Fibroblast of villous mesenchyme (primary cell): ENCODE measurements at regions not wholly inside any gene's neighbourhood (a gene's known extent, or its start where the extent isn't known, plus 50 kb on each side); places are given as distances from the start of the nearest gene placed in this dataset.

Experiments used
- DNase-seq: peaks from one replicate; pipeline ENCODE4 v3.0.0-alpha.2; 2010; ENCODE audit warnings: low read depth
- H3K4me3 ChIP-seq: 2 replicates; pipeline ENCODE4 v1.5.1; 2011; ENCODE audit warnings: low read depth, mild to moderate bottlenecking, low read length
- TF ChIP-seq, protein P1 (sequence below): IDR thresholded peaks from 2 replicates; pipeline ENCODE4 v1.5.1; 2012; ENCODE audit warnings: low read depth, mild to moderate bottlenecking, low read length; ENCODE audit not compliant: insufficient read depth

DNA sequence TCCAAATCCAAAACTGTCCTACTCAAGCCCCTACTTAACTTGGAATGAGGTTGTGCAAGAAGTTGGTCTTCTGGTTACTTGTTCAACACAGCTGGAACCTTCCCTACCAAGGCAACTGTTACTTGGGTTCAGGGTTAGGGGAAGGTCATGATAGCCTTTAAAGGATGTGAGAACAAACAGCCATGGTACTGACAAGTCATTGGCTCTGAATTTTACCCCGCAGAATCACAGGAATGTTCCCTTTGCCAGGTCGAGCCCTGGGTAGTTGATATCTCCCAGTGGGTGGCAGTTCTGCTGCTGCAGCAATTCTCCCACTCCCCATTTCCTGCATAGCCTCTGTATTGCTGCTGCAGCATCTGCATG, 396.1 kb upstream of the MPDZ start:
- TF ChIP-seq, protein P1, sequence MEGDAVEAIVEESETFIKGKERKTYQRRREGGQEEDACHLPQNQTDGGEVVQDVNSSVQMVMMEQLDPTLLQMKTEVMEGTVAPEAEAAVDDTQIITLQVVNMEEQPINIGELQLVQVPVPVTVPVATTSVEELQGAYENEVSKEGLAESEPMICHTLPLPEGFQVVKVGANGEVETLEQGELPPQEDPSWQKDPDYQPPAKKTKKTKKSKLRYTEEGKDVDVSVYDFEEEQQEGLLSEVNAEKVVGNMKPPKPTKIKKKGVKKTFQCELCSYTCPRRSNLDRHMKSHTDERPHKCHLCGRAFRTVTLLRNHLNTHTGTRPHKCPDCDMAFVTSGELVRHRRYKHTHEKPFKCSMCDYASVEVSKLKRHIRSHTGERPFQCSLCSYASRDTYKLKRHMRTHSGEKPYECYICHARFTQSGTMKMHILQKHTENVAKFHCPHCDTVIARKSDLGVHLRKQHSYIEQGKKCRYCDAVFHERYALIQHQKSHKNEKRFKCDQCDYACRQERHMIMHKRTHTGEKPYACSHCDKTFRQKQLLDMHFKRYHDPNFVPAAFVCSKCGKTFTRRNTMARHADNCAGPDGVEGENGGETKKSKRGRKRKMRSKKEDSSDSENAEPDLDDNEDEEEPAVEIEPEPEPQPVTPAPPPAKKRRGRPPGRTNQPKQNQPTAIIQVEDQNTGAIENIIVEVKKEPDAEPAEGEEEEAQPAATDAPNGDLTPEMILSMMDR = no peak
- no peak overlapping the region for H3K4me3 ChIP-seq
- no peak for DNase-seq

DNA sequence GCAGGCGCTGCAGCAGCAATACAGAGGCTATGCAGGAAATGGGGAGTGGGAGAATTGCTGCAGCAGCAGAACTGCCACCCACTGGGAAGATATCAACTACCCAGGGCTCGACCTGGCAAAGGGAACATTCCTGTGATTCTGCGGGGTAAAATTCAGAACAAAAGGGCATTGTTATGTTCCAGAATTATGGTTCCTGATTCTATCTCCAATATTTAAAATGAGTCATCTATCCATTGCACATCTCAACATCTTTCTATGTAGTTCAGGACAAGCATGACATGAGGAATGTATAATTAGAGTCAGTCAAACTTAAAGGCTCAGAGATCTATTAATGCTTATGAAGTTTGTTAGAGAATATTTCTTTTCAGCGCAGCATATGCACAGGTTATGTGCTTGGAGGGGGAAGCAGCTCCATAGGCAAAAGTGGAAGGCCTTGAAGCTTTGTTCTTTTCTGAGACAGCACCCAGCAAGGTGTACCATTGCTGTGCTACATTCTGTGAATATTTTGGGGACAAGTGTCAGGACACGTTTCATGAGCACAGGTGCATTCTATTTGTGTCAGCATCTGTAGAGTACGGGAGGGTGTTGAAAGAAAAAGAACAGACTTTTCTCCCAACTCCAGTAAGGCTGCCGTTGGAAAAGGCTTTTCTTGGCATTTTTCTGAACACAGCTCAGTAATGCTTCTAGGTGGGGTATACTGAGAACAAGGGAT, 395.6 kb upstream of the MPDZ start:
- DNase-seq = no peak
- H3K4me3 ChIP-seq = no peak overlapping the region
- TF ChIP-seq, protein P1 = no peak

DNA sequence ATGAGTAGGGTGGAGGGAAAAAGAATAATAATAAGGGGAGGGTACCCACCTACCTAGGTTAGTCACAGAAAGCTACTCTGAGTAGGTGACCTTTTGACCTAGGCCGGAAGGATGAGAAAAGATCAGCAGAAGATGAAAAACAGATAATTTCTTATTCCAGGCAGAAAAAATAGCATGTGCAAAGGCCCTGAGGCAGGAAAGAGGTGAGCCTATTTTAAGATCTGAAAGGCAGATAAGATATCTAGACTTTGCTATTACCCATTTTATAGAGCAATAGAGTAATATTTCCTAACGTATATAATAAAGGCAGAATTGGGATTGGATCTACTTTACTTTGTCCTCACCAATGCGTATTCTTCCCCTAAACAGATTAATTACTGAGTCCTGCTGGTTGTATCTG, 393.9 kb upstream of the MPDZ start:
- TF ChIP-seq, protein P1 = no peak
- H3K4me3 ChIP-seq = no peak overlapping the region
- no peak for DNase-seq

DNA sequence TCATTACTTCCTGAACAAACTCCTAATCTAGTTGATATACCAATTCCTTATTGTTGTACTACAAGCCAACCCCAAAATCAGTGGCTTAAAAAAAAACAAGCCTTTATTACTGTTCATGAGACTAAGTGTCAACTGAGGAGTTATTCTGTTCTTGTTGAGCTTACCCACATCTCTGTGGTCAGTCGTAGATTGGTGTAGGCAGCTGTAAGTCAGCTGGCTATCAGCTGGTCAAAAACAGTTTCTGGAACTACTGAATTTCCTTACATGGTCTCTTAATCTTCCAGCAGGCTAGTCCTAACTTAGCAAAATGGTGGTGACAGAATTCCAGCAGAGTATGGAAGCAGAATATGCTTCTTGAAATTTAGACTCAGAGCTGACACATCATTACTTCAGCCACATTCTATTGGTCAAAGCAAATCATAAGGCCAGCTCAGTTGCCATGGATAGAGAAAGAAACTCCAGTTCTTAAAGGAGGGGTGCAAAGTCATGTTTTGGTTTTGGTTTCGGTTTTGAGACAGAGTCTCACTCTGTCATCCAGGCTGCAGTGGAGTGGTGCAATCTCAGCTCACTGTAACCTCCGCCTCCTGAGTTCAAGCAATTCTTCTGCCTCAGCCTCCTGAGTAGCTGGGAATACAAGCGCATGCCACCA, 386.1 kb upstream of the MPDZ start:
- TF ChIP-seq, protein P1 = no peak
- H3K4me3 ChIP-seq = peak overlapping the region; percentile 27

DNA sequence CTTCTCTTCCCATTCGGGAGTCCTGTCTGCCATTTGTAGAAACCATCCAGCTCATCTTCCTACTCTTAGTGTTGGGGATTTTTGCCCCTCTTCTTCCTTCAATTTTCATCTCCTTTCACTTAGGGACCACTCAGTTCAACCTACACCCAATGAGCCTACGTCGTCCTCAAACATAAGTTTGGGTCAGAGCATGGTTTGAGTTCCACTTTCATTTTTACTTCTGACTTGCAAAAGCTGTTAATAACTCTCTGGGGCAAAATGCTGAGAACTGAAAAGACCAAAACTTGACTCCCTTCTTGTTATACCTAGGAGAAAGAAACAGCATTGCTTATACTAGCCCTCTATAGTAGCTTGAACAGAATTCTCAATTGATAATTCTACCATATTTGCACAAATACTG, 381.5 kb upstream of the MPDZ start:
- TF ChIP-seq, protein P1 = no peak
- H3K4me3 ChIP-seq = peak overlapping the region; percentile 7
- no peak for DNase-seq

More for the DNA sequence above, 386.1 kb upstream of the MPDZ start:
- DNase-seq = peak; percentile 70

DNA sequence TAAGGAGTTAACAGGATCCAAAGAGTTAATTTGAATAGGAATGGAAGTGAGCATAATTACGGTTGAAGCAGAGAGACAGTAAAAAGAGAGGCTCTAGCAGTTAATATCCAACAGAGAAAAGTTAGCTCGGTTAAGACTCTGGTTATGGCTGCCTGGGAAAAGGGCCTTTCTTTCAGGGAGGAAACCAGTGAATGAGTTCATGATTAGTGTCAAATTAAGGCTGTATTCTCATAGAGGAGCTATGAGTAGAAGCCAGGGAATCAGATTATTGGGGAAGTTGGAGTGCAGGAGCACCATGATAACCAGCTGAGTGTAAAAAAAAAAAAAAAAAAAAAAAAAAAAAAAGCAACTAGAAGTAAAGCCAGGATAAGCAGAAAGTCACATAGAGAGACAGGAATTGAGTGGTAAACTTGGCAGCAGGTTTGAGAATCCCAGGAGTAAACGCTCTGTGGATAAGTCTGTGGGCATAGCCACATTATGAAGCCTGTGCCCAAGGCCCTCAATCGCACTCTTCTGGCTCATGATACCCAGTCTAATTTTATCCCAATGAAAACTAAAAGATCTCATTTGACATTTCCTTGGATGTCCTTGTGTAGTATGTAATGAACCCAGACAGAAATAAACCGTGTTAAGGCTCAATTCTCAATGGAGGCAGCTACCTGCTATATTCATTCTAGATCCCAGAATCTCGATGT, 372.6 kb upstream of the MPDZ start:
- TF ChIP-seq, protein P1 = no peak
- no peak overlapping the region for H3K4me3 ChIP-seq
- DNase-seq = no peak
